Right lobe of liver (tissue), 6 donors: ENCODE measurements at regions not wholly inside any gene's neighbourhood (a gene's known extent, or its start where the extent isn't known, plus 50 kb on each side); places are given as distances from the start of the nearest gene placed in this dataset.
"Not testable (repeated sequence)": the region's sequence is repeated elsewhere in the genome, so short reads cannot be mapped to it uniquely, and the experiment has no call there.

Experiments
- ATAC-seq, 4 donors: fragments of 200-7000 bp; cut with Tn5 transposase; one replicate each; pipeline ENCODE4 v1.9.1; 2020; ENCODE audit warnings: mild to moderate bottlenecking in 4 of 4, moderate library complexity in 4 of 4
- DNase-seq, 3 donors: peaks; one replicate each; pipeline ENCODE4 v3.0.0-alpha.2; 2020
- H3K27ac ChIP-seq, 3 donors: fragments of 200-600 bp; one replicate each; pipeline ENCODE4 v1.8.0; 2022
- H3K27me3 ChIP-seq, 2 donors: fragments of 200-600 bp; one replicate each; pipeline ENCODE4 v1.8.0; 2022
- H3K36me3 ChIP-seq, 4 donors: fragments of 200-600 bp; sonication (generic) in 1 of 4; one replicate each; pipeline versions ENCODE4 v1.5.1 to v1.8.0; 2017 to 2022; ENCODE audit warnings: control low read depth in 1 of 4
- H3K4me1 ChIP-seq, 4 donors: fragments of 200-600 bp; sonication (generic) in 1 of 4; one replicate each; pipeline versions ENCODE4 v1.5.1 to v1.8.0; 2017 to 2022; ENCODE audit warnings: control low read depth in 1 of 4
- H3K4me3 ChIP-seq, 3 donors: fragments of 200-600 bp; one replicate each; pipeline ENCODE4 v1.8.0; 2022
- H3K9me3 ChIP-seq, 4 donors: fragments of 200-600 bp; sonication (generic) in 1 of 4; one replicate each; pipeline versions ENCODE4 v1.5.1 to v1.8.0; 2017 to 2022; ENCODE audit warnings: control low read depth in 1 of 4
- CTCF ChIP-seq, 4 donors: fragments of 200-600 bp in 3 of 4; fragments of 450-650 bp in 1 of 4; IDR thresholded peaks; one replicate each; pipeline versions ENCODE4 v1.5.1 to v1.8.0; 2016 to 2022; ENCODE audit warnings: antibody characterized with exemption in 4 of 4, mild to moderate bottlenecking in 2 of 4
- POLR2A ChIP-seq: fragments of 450-650 bp; IDR thresholded peaks from one replicate; pipeline ENCODE4 v1.6.1; 2017; ENCODE audit warnings: antibody characterized with exemption, mild to moderate bottlenecking
- WGBS: methylation state at CpG from one replicate; pipeline ENCODE4 v1.1.6; 2018; ENCODE audit warnings: low coverage, low lambda C conversion rate; ENCODE audit not compliant: insufficient coverage; ENCODE audit errors: missing lambda C conversion rate; 5-methylcytosine and 5-hydroxymethylcytosine counted together
- intact Hi-C, 2 donors: fragments of 100-400 bp; cut with DNase I; formaldehyde crosslinking; loops; one replicate each; pipeline versions ENCODE4 v1.11.2 to v1.14.1; 2022
- donor health status: DM: no; HTN: yes; CAD: no.
- donor health status: DM: no; HTN: no; CAD: no.
- donor health status: DM: no; HTN: no; CAD: no.
- donor health status: DM: no; HTN: yes; CAD: no.
- donor health status: DM: no; HTN: yes; CAD: no.

- no peak for ATAC-seq
- Histone ChIP-seq H3K27me3 (no peaks in the 10 kb centered on the region), H3K4me1 (no peaks in the 10 kb centered on the region), H3K9me3 (no peaks in the 10 kb centered on the region), H3K36me3 (no peaks in the 10 kb centered on the region), H3K27ac (no peak overlapping the region), H3K4me3 (no peak overlapping the region)
- TF ChIP-seq CTCF (IDR thresholded peaks at IDR 0.05): no peak
- no peak for TF ChIP-seq POLR2A
- no peak for DNase-seq
- intact Hi-C loops: no loop called here
Observed at GRCh38 chr10:109633846-109634245, 289.5 kb downstream of the XPNPEP1 start.

- H3K27ac ChIP-seq, H3K36me3 ChIP-seq, H3K4me1 ChIP-seq, H3K27me3 ChIP-seq, ATAC-seq, DNase-seq, H3K4me3 ChIP-seq, H3K9me3 ChIP-seq, intact Hi-C loops: not testable (repeated sequence)
Observed at GRCh38 chr10:109633017-109633416, 290.3 kb downstream of the XPNPEP1 start.

- DNase-seq (peak in 1 of 3 donors; percentile 49), ATAC-seq (peak; percentile 70 to 91 (median 86))
- Histone ChIP-seq H3K36me3 (no peaks in the 10 kb centered on the region), H3K9me3 (no peaks in the 10 kb centered on the region), H3K27ac (no peak overlapping the region), H3K4me1 (peaks cover 0 to 8% (median 0%) of the 10 kb centered on the region in 4 donors), H3K27me3 (no peaks in the 10 kb centered on the region), H3K4me3 (no peak overlapping the region)
- intact Hi-C loops: no loop called here
- no peak for TF ChIP-seq CTCF (IDR thresholded peaks at IDR 0.05)
- no peak for TF ChIP-seq POLR2A
- 28% methylated on average over 2 of the region's 2 CpGs for WGBS
Observed at GRCh38 chr10:109624939-109625338, 298.4 kb downstream of the XPNPEP1 start.

- Histone ChIP-seq H3K9me3 (no peaks in the 10 kb centered on the region), H3K4me3 (no peak overlapping the region), H3K36me3 (no peaks in the 10 kb centered on the region), H3K4me1 (peaks cover 0 to 8% (median 0%) of the 10 kb centered on the region in 4 donors), H3K27ac (no peak overlapping the region), H3K27me3 (no peaks in the 10 kb centered on the region)
- ATAC-seq (no peak), DNase-seq (no peak)
- TF ChIP-seq POLR2A (no peak), CTCF (IDR thresholded peaks at IDR 0.05) (no peak)
- intact Hi-C loops: no loop called here
- 90% methylated on average over 3 of the region's 3 CpGs for WGBS
Observed at GRCh38 chr10:109622566-109622965, 300.7 kb downstream of the XPNPEP1 start.

GRCh38 chr10:109620396-109620795, 302.9 kb downstream of the XPNPEP1 start:
- H3K9me3 ChIP-seq: no peaks in the 10 kb centered on the region
- intact Hi-C loops: no loop called here
- peaks cover 0 to 8% (median 0%) of the 10 kb centered on the region in 4 donors for H3K4me1 ChIP-seq
- ATAC-seq (no peak), DNase-seq (no peak)
- no peaks in the 10 kb centered on the region for H3K36me3 ChIP-seq
- no peak for TF ChIP-seq CTCF (IDR thresholded peaks at IDR 0.05)
- TF ChIP-seq POLR2A: no peak
- no peak overlapping the region for H3K27ac ChIP-seq
- H3K4me3 ChIP-seq: no peak overlapping the region
- no peaks in the 10 kb centered on the region for H3K27me3 ChIP-seq
- 43% methylated on average over 3 of the region's 3 CpGs for WGBS
